Vagina (tissue), 2 donors: ENCODE measurements at regions not wholly inside any gene's neighbourhood (a gene's known extent, or its start where the extent isn't known, plus 50 kb on each side); places are given as distances from the start of the nearest gene placed in this dataset.

Source experiments
- CTCF ChIP-seq, 3 experiments: fragments of 450-650 bp in 2 of 3; fragments of 200-600 bp in 1 of 3; sonication (generic) in 1 of 3; IDR thresholded peaks; one replicate each; pipeline ENCODE4 v1.5.1; 2017 to 2019; ENCODE audit warnings: antibody characterized with exemption in 3 of 3, mild to moderate bottlenecking in 2 of 3, moderate library complexity in 2 of 3
- POLR2A ChIP-seq, 2 donors: fragments of 450-650 bp; IDR thresholded peaks; one replicate each; pipeline ENCODE4 v1.6.1; 2017; ENCODE audit warnings: antibody characterized with exemption in 2 of 2, mild to moderate bottlenecking in 2 of 2, moderate library complexity in 2 of 2
- POLR2AphosphoS5 ChIP-seq, 2 donors: sonication (generic); formaldehyde crosslinking; IDR thresholded peaks; one replicate each; pipeline ENCODE4 v1.9.0; 2017; ENCODE audit warnings: antibody characterized with exemption in 2 of 2, mild to moderate bottlenecking in 2 of 2, low read depth in 1 of 2; ENCODE audit not compliant: insufficient read depth in 1 of 2

GRCh38 chr10:30786906-30787305 lies 157.4 kb upstream of the LYZL2 start:
- TF ChIP-seq CTCF (IDR thresholded peaks at IDR 0.05) (no peak), POLR2A (IDR thresholded peaks at IDR 0.05) (no peak), POLR2AphosphoS5 (IDR thresholded peaks at IDR 0.05; ENCODE audit: insufficient read depth in 1 of 2, low read depth in 1 of 2) (no peak)
